Lung (tissue), 11 donors: ENCODE measurements at regions not wholly inside any gene's neighbourhood (a gene's known extent, or its start where the extent isn't known, plus 50 kb on each side); places are given as distances from the start of the nearest gene placed in this dataset.

Experiments used
- ATAC-seq: fragments of 200-7000 bp; cut with Tn5 transposase; one replicate; pipeline ENCODE4 v1.9.1; 2020; ENCODE audit warnings: moderate number of reproducible peaks; ENCODE audit not compliant: insufficient read depth, low FRiP score
- DNase-seq, 3 donors: peaks; one replicate each; pipeline ENCODE4 v3.0.0-alpha.2; 2013 to 2017
- H3K27ac ChIP-seq, 2 donors: one replicate each; pipeline ENCODE4 v1.5.1; 2013; ENCODE audit warnings: mild to moderate bottlenecking in 2 of 2, moderate library complexity in 2 of 2, control low read depth in 1 of 2, inconsistent platforms in 1 of 2, low read depth in 1 of 2, low read length in 1 of 2
- H3K27me3 ChIP-seq, 3 donors: one replicate each; pipeline ENCODE4 v1.5.1; 2013; ENCODE audit warnings: low read length in 2 of 3; ENCODE audit not compliant: control insufficient read depth in 3 of 3, insufficient read depth in 3 of 3
- H3K36me3 ChIP-seq, 4 donors: one replicate each; pipeline ENCODE4 v1.5.1; 2013; ENCODE audit warnings: low read length in 4 of 4, mild to moderate bottlenecking in 1 of 4, moderate library complexity in 1 of 4; ENCODE audit not compliant: control insufficient read depth in 4 of 4, insufficient read depth in 4 of 4
- H3K4me1 ChIP-seq, 5 donors: one replicate each; pipeline ENCODE4 v1.5.1; 2013; ENCODE audit warnings: low read length in 5 of 5, mild to moderate bottlenecking in 2 of 5, moderate library complexity in 1 of 5; ENCODE audit not compliant: control insufficient read depth in 5 of 5, insufficient read depth in 5 of 5
- H3K4me3 ChIP-seq: one replicate; pipeline ENCODE4 v1.5.1; 2013; ENCODE audit warnings: mild to moderate bottlenecking, control low read depth, moderate library complexity
- H3K9ac ChIP-seq, 2 donors: one replicate each; pipeline ENCODE4 v1.5.1; 2013; ENCODE audit warnings: low read length in 2 of 2, control low read depth in 1 of 2; ENCODE audit not compliant: insufficient read depth in 1 of 2
- H3K9me3 ChIP-seq, 4 donors: one replicate each; pipeline ENCODE4 v1.5.1; 2013; ENCODE audit warnings: low read length in 3 of 4, mild to moderate bottlenecking in 1 of 4, moderate library complexity in 1 of 4; ENCODE audit not compliant: control insufficient read depth in 4 of 4, insufficient read depth in 3 of 4
- CTCF ChIP-seq: IDR thresholded peaks from 2 replicates; pipeline ENCODE4 v1.5.1; 2012; ENCODE audit warnings: mild to moderate bottlenecking; ENCODE audit errors: control extremely low read depth, extremely low read depth
- WGBS, 2 donors: extraction: QIAGEN DNeasy Blood & Tissue Kit; methylation state at CpG; one replicate each; pipeline ENCODE4 v1.1.7; 2013; 5-methylcytosine and 5-hydroxymethylcytosine counted together
- donor health status: control.
- donor health status: control.
- donor health status: Bipolar disorder and iron deficiency.
- donor health status: healthy.
- donor health status: DM: yes; HTN: yes; CAD: no.

- Histone ChIP-seq H3K4me1 (no peaks in the 10 kb centered on the region), H3K9me3 (peaks cover 0 to 7% (median 0%) of the 10 kb centered on the region in 4 donors), H3K9ac (no peak overlapping the region), H3K27ac (no peak overlapping the region), H3K36me3 (no peaks in the 10 kb centered on the region), H3K27me3 (no peaks in the 10 kb centered on the region), H3K4me3 (no peak overlapping the region)
- DNase-seq, result no peak
- ATAC-seq, result no peak
- TF ChIP-seq CTCF, result no peak
- 42 to 64% methylated on average over 1 of the region's 1 CpG for WGBS, 2 donors
Measured at GRCh38 chr7:51444936-51445335, 128.3 kb upstream of the COBL start.

DNA sequence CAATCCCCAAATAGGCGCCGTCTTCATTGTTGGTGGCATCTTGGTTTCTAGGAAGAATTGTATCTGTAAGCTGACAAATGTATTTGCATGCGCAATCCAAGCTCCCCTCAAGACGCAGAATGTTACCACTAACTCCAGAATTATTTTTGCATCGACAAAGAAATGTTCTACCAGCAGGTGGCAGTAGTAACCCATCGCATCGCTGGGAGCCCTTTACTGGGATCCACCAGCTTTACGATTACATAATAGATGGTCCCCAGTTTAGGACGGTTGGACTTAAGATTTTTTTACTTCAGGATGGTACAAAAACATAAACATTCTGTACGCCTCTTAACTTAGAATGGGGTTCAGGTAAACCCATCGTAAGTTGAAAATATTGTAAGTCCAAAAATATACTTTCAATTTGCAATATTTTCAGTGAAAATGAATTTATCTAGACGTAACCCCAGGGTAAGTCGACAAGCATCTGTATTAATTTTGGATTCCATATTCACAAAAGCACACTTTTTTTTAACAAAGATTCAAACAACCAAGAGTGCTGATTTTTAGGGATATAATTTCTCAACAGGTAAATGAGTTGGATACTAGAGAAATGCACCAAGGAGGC is 114.0 kb upstream of the COBL start:
- no peaks in the 10 kb centered on the region for H3K4me1 ChIP-seq
- H3K36me3 ChIP-seq, result no peaks in the 10 kb centered on the region
- H3K27me3 ChIP-seq, result no peaks in the 10 kb centered on the region
- DNase-seq, result peak; percentile 57 to 72 (median 65)
- ATAC-seq, result no peak
- 18 to 19% methylated on average over 13 of the region's 13 CpGs for WGBS, 2 donors
- H3K9ac ChIP-seq, result no peak overlapping the region
- H3K27ac ChIP-seq, result no peak overlapping the region
- H3K9me3 ChIP-seq, result no peaks in the 10 kb centered on the region
- no peak overlapping the region for H3K4me3 ChIP-seq
- TF ChIP-seq CTCF, result peak; percentile 49

DNA sequence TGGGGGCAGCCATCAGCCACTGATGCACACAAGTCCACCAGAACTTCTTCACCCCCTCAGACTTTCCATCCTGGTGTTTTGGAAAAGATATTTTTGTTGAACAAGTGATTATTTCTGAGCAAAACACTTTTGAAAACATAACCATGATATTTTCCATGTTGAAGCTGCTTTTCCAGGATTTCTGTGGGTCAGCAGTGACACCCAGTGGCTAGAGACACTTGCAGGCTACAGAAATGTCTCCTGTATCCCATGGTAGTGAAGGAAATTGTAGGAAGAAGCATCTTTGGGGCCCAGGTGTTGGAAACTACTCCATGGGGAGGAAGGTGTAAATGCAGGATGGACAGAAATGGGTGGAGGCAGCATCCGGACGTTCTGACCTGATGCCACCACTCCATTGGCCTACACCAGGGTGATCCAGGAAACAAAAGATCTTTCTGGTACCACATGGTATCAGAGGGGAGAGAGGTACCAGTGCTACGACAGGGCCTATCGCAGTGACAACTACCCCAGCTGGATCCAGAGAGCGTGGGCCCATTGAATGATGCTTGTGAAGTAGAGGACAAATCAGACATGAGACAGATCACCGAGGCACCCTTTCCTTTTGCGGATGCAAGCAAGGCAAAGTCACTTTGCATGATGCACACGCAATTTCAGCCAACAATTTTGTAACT is 111.7 kb upstream of the COBL start:
- TF ChIP-seq CTCF, result no peak
- Histone ChIP-seq H3K36me3 (no peaks in the 10 kb centered on the region), H3K9me3 (no peaks in the 10 kb centered on the region), H3K9ac (no peak overlapping the region), H3K4me1 (no peaks in the 10 kb centered on the region), H3K27me3 (no peaks in the 10 kb centered on the region), H3K27ac (no peak overlapping the region), H3K4me3 (no peak overlapping the region)
- WGBS, 2 donors, result 82 to 85% methylated on average over 8 of the region's 8 CpGs
- ATAC-seq (no peak), DNase-seq (no peak)
